ENCODE measurements at regions not wholly inside any gene's neighbourhood (a gene's known extent, or its start where the extent isn't known, plus 50 kb on each side); places are given as distances from the start of the nearest gene placed in this dataset.

DNA sequence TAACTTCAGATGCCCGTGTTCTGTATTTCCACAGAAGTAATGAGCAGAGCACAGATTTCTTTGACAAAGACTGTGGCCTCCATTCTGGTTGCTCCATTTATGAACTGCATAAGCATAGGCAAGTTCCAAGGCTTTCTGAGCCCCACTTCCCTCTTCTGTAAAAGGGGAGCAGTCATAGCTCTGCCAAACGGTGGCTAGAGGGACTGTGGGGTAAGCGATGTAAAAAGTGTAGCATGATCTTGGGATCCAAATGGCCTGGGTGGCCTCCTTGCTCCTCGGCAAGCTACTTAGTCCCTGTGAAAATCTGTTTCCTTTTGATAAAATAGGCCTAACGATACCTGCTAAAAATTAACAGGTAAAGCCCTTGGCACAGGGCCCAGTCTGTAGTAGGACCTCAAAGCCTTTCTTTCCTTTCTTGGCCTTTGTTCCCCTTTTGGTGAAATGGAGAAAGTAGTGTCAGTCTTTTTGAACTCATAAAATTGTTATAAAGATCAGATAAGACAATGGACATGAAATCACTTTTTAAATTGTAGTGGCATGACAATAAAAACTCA is 646.6 kb downstream of the ACTL7B start:
- no peaks in the 10 kb centered on the region for H3K79me2 ChIP-seq (ENCODE audit: low read length)
- H3K27me3 ChIP-seq (ENCODE audit: low read depth, low read length) = no peaks in the 10 kb centered on the region; the same call in 1 of the 2 replicates
- no peaks in the 10 kb centered on the region for H4K20me1 ChIP-seq (ENCODE audit: insufficient read depth, low read length)
- H3K4me3 ChIP-seq (ENCODE audit: low read length) = no peak overlapping the region
- no peak overlapping the region for H3K4me2 ChIP-seq (ENCODE audit: low read length)
- no peaks in the 10 kb centered on the region for H3K4me1 ChIP-seq (ENCODE audit: low read length)
- H3K9ac ChIP-seq (ENCODE audit: low read length) = no peak overlapping the region
- no peak overlapping the region for H3K27ac ChIP-seq (ENCODE audit: low read length)
- no peaks in the 10 kb centered on the region for H3K36me3 ChIP-seq (replicated peaks; ENCODE audit: low read depth, low read length)
- no peak overlapping the region for H2AFZ ChIP-seq (ENCODE audit: low read depth, low read length)
- H3K9me3 ChIP-seq (ENCODE audit: insufficient read depth, low read length) = no peaks in the 10 kb centered on the region
- TF ChIP-seq CTCF (IDR thresholded peaks at IDR 0.05; ENCODE audit: low read depth, low read length) = no peak
- TF ChIP-seq EZH2phosphoT487 (IDR thresholded peaks at IDR 0.05; ENCODE audit: low read depth) = no peak

DNA sequence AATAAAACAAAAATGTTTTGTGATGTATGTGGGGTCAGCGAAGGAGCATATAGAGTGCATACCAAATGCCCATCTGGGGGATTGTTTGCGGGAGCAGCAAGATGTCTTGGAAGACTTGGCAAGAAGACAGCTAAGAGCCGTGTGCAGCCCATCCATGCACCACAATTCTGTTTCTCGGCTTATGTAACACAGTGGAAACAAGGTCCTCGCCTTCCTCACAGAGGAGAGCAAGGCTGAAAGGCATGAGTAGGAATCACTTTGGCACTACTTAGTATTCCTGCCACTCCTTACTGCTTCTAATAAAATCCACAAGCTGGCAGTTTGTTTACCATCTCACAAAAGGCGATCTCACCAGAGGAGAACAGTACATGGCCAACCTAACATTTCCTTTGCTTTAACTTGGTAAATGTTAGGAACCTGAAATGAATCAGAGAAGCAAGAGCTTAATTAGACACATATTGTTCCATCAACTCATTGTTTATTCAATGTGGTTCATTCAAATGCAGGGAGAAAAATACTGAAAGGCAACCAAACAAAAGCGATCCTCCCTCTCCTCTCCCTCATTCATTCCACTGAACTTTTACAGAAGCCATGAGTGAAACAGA is 648.1 kb downstream of the ACTL7B start:
- Histone ChIP-seq H3K4me1 (ENCODE audit: low read length) (no peaks in the 10 kb centered on the region), H2AFZ (ENCODE audit: low read depth, low read length) (no peak overlapping the region)
- no peak for TF ChIP-seq CTCF (IDR thresholded peaks at IDR 0.05; ENCODE audit: low read depth, low read length)
- TF ChIP-seq EZH2phosphoT487 (IDR thresholded peaks at IDR 0.05; ENCODE audit: low read depth) = no peak

DNA sequence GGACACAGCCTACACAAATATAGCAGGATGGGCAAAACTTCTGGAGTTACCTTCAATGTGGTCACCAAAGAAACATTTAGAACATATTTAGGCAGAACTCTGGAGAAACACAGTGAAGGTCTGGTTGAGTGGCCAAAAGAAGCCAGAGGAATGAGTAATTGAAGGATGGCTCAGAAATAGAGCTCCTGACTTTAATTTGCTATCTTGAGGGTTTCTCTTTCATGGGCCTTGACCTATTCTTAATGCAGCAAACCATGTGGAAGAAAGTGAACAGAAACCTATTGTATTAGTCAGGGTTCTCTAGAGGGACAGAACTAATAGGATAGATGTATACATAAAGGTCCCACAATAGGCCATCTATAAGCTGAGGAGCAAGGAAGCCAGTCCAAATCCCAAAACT is 650.5 kb downstream of the ACTL7B start:
- Histone ChIP-seq H3K4me2 (ENCODE audit: low read length) (no peak overlapping the region), H3K27ac (ENCODE audit: low read length) (no peak overlapping the region), H3K4me3 (ENCODE audit: low read length) (no peak overlapping the region), H3K79me2 (ENCODE audit: low read length) (no peaks in the 10 kb centered on the region), H3K9ac (ENCODE audit: low read length) (no peak overlapping the region), H3K27me3 (ENCODE audit: low read depth, low read length) (no peaks in the 10 kb centered on the region; the same call in 1 of the 2 replicates), H3K4me1 (ENCODE audit: low read length) (no peaks in the 10 kb centered on the region), H3K9me3 (ENCODE audit: insufficient read depth, low read length) (no peaks in the 10 kb centered on the region), H4K20me1 (ENCODE audit: insufficient read depth, low read length) (no peaks in the 10 kb centered on the region), H3K36me3 (replicated peaks; ENCODE audit: low read depth, low read length) (no peaks in the 10 kb centered on the region), H2AFZ (ENCODE audit: low read depth, low read length) (no peak overlapping the region)
- TF ChIP-seq EZH2phosphoT487 (IDR thresholded peaks at IDR 0.05; ENCODE audit: low read depth) (no peak), CTCF (IDR thresholded peaks at IDR 0.05; ENCODE audit: low read depth, low read length) (no peak)

More for the DNA sequence above, 648.1 kb downstream of the ACTL7B start:
- Histone ChIP-seq H3K9ac (ENCODE audit: low read length) (no peak overlapping the region), H3K27ac (ENCODE audit: low read length) (no peak overlapping the region), H3K27me3 (ENCODE audit: low read depth, low read length) (no peaks in the 10 kb centered on the region; the same call in 1 of the 2 replicates), H3K79me2 (ENCODE audit: low read length) (no peaks in the 10 kb centered on the region), H3K9me3 (ENCODE audit: insufficient read depth, low read length) (no peaks in the 10 kb centered on the region), H3K4me2 (ENCODE audit: low read length) (no peak overlapping the region), H3K4me3 (ENCODE audit: low read length) (no peak overlapping the region), H4K20me1 (ENCODE audit: insufficient read depth, low read length) (no peaks in the 10 kb centered on the region), H3K36me3 (replicated peaks; ENCODE audit: low read depth, low read length) (no peaks in the 10 kb centered on the region)

DNA sequence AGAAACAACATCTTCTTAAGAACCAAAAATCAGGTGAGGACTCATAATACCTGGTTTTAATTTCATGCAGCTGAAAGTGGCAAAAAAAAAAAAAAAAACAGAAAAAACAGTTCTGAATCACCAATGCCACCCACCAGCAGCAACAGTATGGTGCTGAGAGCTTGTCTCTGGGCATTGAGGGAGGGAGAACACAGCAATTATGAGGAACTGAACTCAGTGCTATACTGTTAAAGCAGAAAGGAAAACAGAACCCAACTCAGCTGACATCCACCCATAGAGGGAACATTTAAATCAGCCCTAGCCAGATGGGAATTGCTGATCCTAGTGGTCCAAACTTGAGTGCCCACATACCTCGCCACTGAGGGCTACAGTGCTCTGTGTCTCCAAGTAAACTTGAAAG is 657.9 kb downstream of the ACTL7B start:
- TF ChIP-seq EZH2phosphoT487 (IDR thresholded peaks at IDR 0.05; ENCODE audit: low read depth) (no peak), CTCF (IDR thresholded peaks at IDR 0.05; ENCODE audit: low read depth, low read length) (no peak)
- Histone ChIP-seq H3K4me3 (ENCODE audit: low read length) (no peak overlapping the region), H4K20me1 (ENCODE audit: insufficient read depth, low read length) (no peaks in the 10 kb centered on the region), H2AFZ (ENCODE audit: low read depth, low read length) (no peak overlapping the region), H3K27ac (ENCODE audit: low read length) (no peak overlapping the region), H3K9ac (ENCODE audit: low read length) (no peak overlapping the region), H3K79me2 (ENCODE audit: low read length) (no peaks in the 10 kb centered on the region), H3K4me1 (ENCODE audit: low read length) (no peaks in the 10 kb centered on the region), H3K4me2 (ENCODE audit: low read length) (no peak overlapping the region), H3K36me3 (replicated peaks; ENCODE audit: low read depth, low read length) (no peaks in the 10 kb centered on the region), H3K9me3 (ENCODE audit: insufficient read depth, low read length) (no peaks in the 10 kb centered on the region), H3K27me3 (ENCODE audit: low read depth, low read length) (no peaks in the 10 kb centered on the region)
